ENCODE measurements at regions not wholly inside any gene's neighbourhood (a gene's known extent, or its start where the extent isn't known, plus 50 kb on each side); places are given as distances from the start of the nearest gene placed in this dataset.
"Not testable (repeated sequence)": the region's sequence is repeated elsewhere in the genome, so short reads cannot be mapped to it uniquely, and the experiment has no call there.

DNA sequence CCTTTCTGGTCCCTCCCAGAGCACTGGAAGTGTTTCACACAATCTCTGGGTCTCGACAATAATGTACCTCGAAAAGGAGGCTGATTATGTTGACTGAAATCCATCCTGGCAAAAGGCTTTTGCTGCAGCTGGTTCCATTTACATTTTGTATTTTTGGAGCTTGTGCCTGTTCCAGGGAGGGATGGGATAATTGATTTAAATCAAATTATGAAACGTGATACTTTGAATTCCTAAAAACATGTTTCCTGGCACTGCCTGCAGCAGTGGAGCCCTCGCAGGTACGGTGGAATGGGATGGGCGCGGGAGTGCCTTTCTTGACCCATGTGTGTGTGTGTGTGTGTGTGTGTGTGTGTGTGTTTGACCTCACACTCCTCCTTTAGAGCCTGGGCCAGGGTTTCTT, 455.5 kb upstream of the MEIS1 start:
- no peak overlapping the region for H3K27ac ChIP-seq (ENCODE audit: low read depth in 2 of 2, low read length in 1 of 2)
- no peak overlapping the region for H3K4me3 ChIP-seq (ENCODE audit: low read depth in 1 of 2, low read length in 2 of 2)
- H3K27me3 ChIP-seq (ENCODE audit: control insufficient read depth in 1 of 2, insufficient read depth in 2 of 2, low read length in 2 of 2) = no peaks in the 10 kb centered on the region
- 73 to 85% methylated on average over 7 of the region's 7 CpGs for WGBS, 2 donors
- no peaks in the 10 kb centered on the region for H3K36me3 ChIP-seq (ENCODE audit: control insufficient read depth in 2 of 2, insufficient read depth in 2 of 2, low read length in 1 of 2)
- no peaks in the 10 kb centered on the region for H3K4me1 ChIP-seq (ENCODE audit: control insufficient read depth in 2 of 2, insufficient read depth in 2 of 2, low read length in 1 of 2)
- peaks cover 0 to 2% of the 10 kb centered on the region in 2 donors for H3K9me3 ChIP-seq (ENCODE audit: control insufficient read depth in 2 of 2, insufficient read depth in 1 of 2, low read depth in 1 of 2, low read length in 1 of 2)

DNA sequence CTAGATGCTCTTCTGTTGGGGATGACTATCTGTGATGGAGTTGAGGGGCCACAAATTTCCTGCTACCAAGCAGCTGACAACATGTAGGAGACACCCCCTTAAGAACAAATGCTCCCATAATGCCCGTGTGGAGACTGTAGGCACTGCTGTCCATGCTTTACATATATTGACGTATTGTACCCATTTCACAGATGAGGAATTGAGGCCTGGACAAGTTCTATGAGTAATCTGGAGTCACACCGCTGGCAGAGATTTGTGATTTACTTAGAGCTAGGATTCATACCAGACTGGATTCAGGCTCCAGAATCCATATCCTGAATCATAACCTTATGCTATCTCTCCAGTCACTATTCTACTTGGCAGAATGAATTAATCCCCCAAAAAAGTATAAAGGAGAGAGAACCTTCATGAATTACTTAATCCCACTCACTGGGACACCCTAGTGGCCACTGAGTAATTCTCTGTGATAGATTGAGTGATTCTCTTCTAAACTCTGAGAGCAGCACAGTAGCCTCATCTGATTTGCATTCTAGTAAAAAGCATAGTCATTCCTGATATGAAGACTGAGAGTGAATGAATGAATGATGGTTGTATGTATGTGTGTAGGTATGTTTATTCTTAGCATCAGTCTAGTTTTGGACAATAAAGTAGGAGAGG, 460.7 kb upstream of the MEIS1 start:
- H3K27ac ChIP-seq (ENCODE audit: low read depth in 2 of 2, low read length in 1 of 2) = no peak overlapping the region
- no peaks in the 10 kb centered on the region for H3K36me3 ChIP-seq (ENCODE audit: control insufficient read depth in 2 of 2, insufficient read depth in 2 of 2, low read length in 1 of 2)
- H3K4me1 ChIP-seq (ENCODE audit: control insufficient read depth in 2 of 2, insufficient read depth in 2 of 2, low read length in 1 of 2) = no peaks in the 10 kb centered on the region
- H3K9me3 ChIP-seq (ENCODE audit: control insufficient read depth in 2 of 2, insufficient read depth in 1 of 2, low read depth in 1 of 2, low read length in 1 of 2) = no peaks in the 10 kb centered on the region
- 88 to 96% methylated on average over 3 of the region's 3 CpGs for WGBS, 2 donors
- no peaks in the 10 kb centered on the region for H3K27me3 ChIP-seq (ENCODE audit: control insufficient read depth in 1 of 2, insufficient read depth in 2 of 2, low read length in 2 of 2)
- no peak overlapping the region for H3K4me3 ChIP-seq (ENCODE audit: low read depth in 1 of 2, low read length in 2 of 2)

DNA sequence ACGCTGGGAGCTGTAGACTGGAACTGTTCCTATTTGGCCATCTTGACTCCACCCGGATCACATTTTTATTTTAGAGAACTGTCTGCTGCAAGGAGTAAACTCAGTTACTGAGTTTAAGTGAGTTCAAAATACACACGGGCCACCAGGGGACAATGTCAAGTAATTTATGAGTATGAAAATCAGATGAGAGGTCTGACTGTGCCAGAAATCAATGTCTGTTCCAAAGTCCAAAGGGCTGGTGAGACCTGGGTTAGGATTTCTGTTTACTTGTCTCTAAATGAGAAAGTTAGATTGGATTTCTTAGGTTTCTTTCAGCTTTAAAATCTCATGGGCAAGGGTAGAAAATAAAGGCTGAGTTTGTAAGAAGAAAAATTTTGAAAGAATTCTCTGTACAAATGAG, 465.8 kb upstream of the MEIS1 start:
- Histone ChIP-seq H3K4me1 (ENCODE audit: control insufficient read depth in 2 of 2, insufficient read depth in 2 of 2, low read length in 1 of 2) (no peaks in the 10 kb centered on the region), H3K27me3 (ENCODE audit: control insufficient read depth in 1 of 2, insufficient read depth in 2 of 2, low read length in 2 of 2) (no peaks in the 10 kb centered on the region), H3K27ac (ENCODE audit: low read depth in 2 of 2, low read length in 1 of 2) (no peak overlapping the region), H3K36me3 (ENCODE audit: control insufficient read depth in 2 of 2, insufficient read depth in 2 of 2, low read length in 1 of 2) (no peaks in the 10 kb centered on the region), H3K4me3 (ENCODE audit: low read depth in 1 of 2, low read length in 2 of 2) (no peak overlapping the region), H3K9me3 (ENCODE audit: control insufficient read depth in 2 of 2, insufficient read depth in 1 of 2, low read depth in 1 of 2, low read length in 1 of 2) (no peaks in the 10 kb centered on the region)
- WGBS, 2 donors = 60 to 82% methylated on average over 3 of the region's 3 CpGs

DNA sequence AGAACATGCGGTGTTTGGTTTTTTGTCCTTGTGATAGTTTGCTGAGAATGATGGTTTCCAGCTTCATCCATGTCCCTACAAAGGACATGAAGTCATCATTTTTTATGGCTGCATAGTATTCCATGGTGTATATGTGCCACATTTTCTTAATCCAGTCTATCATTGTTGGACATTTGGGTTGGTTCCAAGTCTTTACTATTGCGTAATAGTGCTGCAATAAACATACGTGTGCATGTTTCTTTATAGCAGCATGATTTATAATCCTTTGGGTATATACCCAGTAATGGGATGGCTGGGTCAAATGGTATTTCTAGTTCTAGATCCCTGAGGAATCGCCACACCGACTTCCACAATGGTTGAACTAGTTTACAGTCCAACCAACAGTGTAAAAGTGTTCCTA, 471.6 kb upstream of the MEIS1 start:
- 87% methylated on average over 2 of the region's 5 CpGs; no CpG with 5 or more reads in 1 of the 2 donors for WGBS, 2 donors

DNA sequence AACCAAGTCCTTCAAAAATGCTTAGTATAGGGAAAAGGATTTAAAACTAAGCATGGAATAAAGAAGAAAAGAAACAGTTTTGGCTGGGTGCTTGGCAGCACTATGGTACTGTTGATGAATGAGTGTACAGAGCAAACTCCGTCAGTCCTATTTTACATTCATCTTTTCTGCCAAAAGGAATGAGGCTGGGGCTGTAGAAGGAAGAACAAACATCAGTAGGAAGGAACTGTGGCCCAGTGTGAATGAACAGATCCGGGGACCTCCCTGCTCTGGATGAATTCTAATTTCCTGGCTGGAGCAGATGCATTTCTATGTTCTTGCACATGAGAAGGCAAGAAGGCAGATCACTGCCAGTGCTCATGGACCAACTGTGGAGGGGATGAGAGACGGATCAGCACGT, 474.0 kb upstream of the MEIS1 start:
- Histone ChIP-seq H3K36me3 (ENCODE audit: control insufficient read depth in 2 of 2, insufficient read depth in 2 of 2, low read length in 1 of 2) (no peaks in the 10 kb centered on the region), H3K9me3 (ENCODE audit: control insufficient read depth in 2 of 2, insufficient read depth in 1 of 2, low read depth in 1 of 2, low read length in 1 of 2) (no peaks in the 10 kb centered on the region)
- WGBS, 2 donors = 44 to 46% methylated on average over 4 of the region's 4 CpGs

More for the DNA sequence above, 471.6 kb upstream of the MEIS1 start:
- not testable (repeated sequence) for H3K27ac ChIP-seq (ENCODE audit: low read depth in 2 of 2, low read length in 1 of 2); H3K9me3 ChIP-seq (ENCODE audit: control insufficient read depth in 2 of 2, insufficient read depth in 1 of 2, low read depth in 1 of 2, low read length in 1 of 2); H3K27me3 ChIP-seq (ENCODE audit: control insufficient read depth in 1 of 2, insufficient read depth in 2 of 2, low read length in 2 of 2); H3K4me3 ChIP-seq (ENCODE audit: low read depth in 1 of 2, low read length in 2 of 2); H3K4me1 ChIP-seq (ENCODE audit: control insufficient read depth in 2 of 2, insufficient read depth in 2 of 2, low read length in 1 of 2); H3K36me3 ChIP-seq (ENCODE audit: control insufficient read depth in 2 of 2, insufficient read depth in 2 of 2, low read length in 1 of 2)

DNA sequence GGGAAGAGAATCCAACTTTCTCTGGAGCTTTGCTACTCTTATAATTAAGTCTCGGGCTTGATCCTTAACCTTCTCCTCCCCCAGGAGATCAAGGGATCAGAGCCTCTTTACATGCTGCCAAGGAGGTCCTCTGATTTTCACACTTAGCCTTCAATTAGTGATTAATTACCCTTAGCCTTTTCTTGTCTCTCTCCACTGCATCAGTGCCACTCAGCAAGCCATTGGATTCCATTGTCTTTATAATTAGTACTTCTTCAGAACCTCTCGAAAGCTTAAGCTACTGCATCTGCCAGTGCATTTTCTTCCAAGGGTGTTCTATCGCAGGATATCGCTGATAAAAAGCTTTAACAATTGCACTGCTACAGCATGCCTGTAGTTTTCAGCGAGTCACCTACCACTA, 477.0 kb upstream of the MEIS1 start:
- no peak overlapping the region for H3K27ac ChIP-seq (ENCODE audit: low read depth in 2 of 2, low read length in 1 of 2)
- no peak overlapping the region for H3K4me3 ChIP-seq (ENCODE audit: low read depth in 1 of 2, low read length in 2 of 2)
- 76 to 79% methylated on average over 5 of the region's 5 CpGs for WGBS, 2 donors
- no peaks in the 10 kb centered on the region for H3K36me3 ChIP-seq (ENCODE audit: control insufficient read depth in 2 of 2, insufficient read depth in 2 of 2, low read length in 1 of 2)
- H3K4me1 ChIP-seq (ENCODE audit: control insufficient read depth in 2 of 2, insufficient read depth in 2 of 2, low read length in 1 of 2) = peaks cover 0 to 3% of the 10 kb centered on the region in 2 donors
- H3K27me3 ChIP-seq (ENCODE audit: control insufficient read depth in 1 of 2, insufficient read depth in 2 of 2, low read length in 2 of 2) = no peaks in the 10 kb centered on the region
- no peaks in the 10 kb centered on the region for H3K9me3 ChIP-seq (ENCODE audit: control insufficient read depth in 2 of 2, insufficient read depth in 1 of 2, low read depth in 1 of 2, low read length in 1 of 2)

More for the DNA sequence above, 474.0 kb upstream of the MEIS1 start:
- Histone ChIP-seq H3K4me3 (ENCODE audit: low read depth in 1 of 2, low read length in 2 of 2) (no peak overlapping the region), H3K27ac (ENCODE audit: low read depth in 2 of 2, low read length in 1 of 2) (no peak overlapping the region), H3K4me1 (ENCODE audit: control insufficient read depth in 2 of 2, insufficient read depth in 2 of 2, low read length in 1 of 2) (peaks cover 0 to 3% of the 10 kb centered on the region in 2 donors), H3K27me3 (ENCODE audit: control insufficient read depth in 1 of 2, insufficient read depth in 2 of 2, low read length in 2 of 2) (no peaks in the 10 kb centered on the region)

DNA sequence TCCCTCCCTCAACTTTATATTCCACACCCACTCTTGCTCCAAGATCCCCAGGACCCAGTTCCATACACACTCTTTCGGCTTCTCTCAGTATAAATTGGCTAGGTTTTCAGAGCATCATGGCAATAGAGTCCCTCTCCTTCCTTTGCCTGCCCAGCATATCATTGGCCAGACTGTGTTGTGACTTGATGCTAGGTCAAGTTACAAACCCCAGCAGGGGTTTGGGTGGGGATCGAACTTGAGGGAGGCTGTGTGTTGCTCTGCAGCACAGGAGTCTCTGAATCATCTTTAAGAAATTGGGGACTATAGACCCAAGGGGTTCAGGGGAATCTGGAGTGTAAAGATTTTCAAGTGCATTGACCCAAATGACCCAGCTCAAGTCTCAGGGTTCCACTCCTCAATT, 477.5 kb upstream of the MEIS1 start:
- Histone ChIP-seq H3K36me3 (ENCODE audit: control insufficient read depth in 2 of 2, insufficient read depth in 2 of 2, low read length in 1 of 2) (no peaks in the 10 kb centered on the region), H3K27ac (ENCODE audit: low read depth in 2 of 2, low read length in 1 of 2) (no peak overlapping the region), H3K4me1 (ENCODE audit: control insufficient read depth in 2 of 2, insufficient read depth in 2 of 2, low read length in 1 of 2) (peaks cover 0 to 3% of the 10 kb centered on the region in 2 donors), H3K9me3 (ENCODE audit: control insufficient read depth in 2 of 2, insufficient read depth in 1 of 2, low read depth in 1 of 2, low read length in 1 of 2) (no peaks in the 10 kb centered on the region), H3K27me3 (ENCODE audit: control insufficient read depth in 1 of 2, insufficient read depth in 2 of 2, low read length in 2 of 2) (no peaks in the 10 kb centered on the region), H3K4me3 (ENCODE audit: low read depth in 1 of 2, low read length in 2 of 2) (no peak overlapping the region)
- 87 to 88% methylated on average over 2 of the region's 2 CpGs for whole genome bisulfite sequencing, 2 donors

DNA sequence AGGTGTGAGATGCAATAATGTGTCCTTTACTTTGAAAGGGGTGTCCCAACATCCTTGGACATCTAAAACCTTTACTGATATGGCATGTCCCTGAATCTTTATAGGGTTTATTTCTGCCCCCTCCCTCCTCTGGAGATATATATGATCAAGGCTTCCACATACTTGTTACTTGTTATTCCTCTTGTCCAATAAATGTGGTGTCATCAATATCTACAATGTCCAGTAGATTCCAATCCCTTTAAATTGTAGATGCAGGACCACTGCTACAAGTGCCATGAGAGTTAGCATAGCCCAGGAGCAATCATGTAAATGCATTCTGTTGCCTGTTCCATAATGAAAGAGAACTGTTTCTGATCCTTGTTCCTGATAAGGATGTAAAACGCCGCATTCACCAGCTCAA, 479.7 kb upstream of the MEIS1 start:
- Histone ChIP-seq H3K27ac (ENCODE audit: low read depth in 2 of 2, low read length in 1 of 2) (no peak overlapping the region), H3K9me3 (ENCODE audit: control insufficient read depth in 2 of 2, insufficient read depth in 1 of 2, low read depth in 1 of 2, low read length in 1 of 2) (no peaks in the 10 kb centered on the region), H3K36me3 (ENCODE audit: control insufficient read depth in 2 of 2, insufficient read depth in 2 of 2, low read length in 1 of 2) (no peaks in the 10 kb centered on the region), H3K4me3 (ENCODE audit: low read depth in 1 of 2, low read length in 2 of 2) (no peak overlapping the region), H3K27me3 (ENCODE audit: control insufficient read depth in 1 of 2, insufficient read depth in 2 of 2, low read length in 2 of 2) (no peaks in the 10 kb centered on the region), H3K4me1 (ENCODE audit: control insufficient read depth in 2 of 2, insufficient read depth in 2 of 2, low read length in 1 of 2) (no peaks in the 10 kb centered on the region)
- 97 to 98% methylated on average over 2 of the region's 2 CpGs for WGBS, 2 donors

DNA sequence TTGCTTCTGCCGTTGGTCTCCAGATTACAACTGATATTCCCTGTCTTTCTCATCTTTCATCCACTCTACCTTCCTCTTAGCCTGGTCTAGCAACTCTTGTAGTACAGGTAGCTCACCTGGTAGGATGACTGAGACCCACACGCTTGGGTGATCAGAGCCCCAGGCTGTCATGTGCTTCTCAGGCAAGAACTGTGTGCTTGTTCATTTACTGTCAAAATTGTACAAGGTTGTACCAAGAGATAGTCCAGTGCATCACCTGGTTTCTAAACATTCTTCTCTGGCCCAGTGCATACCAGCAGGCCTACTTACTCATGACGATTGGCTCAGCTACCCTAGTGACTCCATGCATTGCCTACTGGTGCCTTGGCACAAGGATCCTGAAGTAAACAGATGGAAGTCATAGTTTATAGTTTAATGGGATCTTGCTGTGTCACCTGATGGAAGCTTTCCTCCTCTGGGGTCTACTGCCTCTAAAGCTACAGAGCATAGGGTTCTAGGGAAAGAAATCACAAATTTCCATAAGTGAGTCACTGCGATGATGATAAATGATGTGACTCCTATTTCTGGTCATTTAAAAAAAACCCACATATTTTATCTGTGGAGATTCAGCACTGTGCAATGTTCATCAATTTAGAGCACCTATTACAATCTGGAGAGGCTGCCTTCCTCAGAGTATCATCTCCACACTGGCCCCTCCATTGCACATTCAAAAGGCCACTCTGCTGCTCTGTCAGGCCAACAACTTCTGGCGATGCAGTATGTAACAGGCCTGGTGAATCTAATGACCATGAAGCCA, 481.8 kb upstream of the MEIS1 start:
- no peaks in the 10 kb centered on the region for H3K36me3 ChIP-seq (ENCODE audit: control insufficient read depth in 2 of 2, insufficient read depth in 2 of 2, low read length in 1 of 2)
- no peaks in the 10 kb centered on the region for H3K9me3 ChIP-seq (ENCODE audit: control insufficient read depth in 2 of 2, insufficient read depth in 1 of 2, low read depth in 1 of 2, low read length in 1 of 2)
- no peaks in the 10 kb centered on the region for H3K27me3 ChIP-seq (ENCODE audit: control insufficient read depth in 1 of 2, insufficient read depth in 2 of 2, low read length in 2 of 2)
- 85 to 89% methylated on average over 5 of the region's 5 CpGs for WGBS, 2 donors
- H3K4me1 ChIP-seq (ENCODE audit: control insufficient read depth in 2 of 2, insufficient read depth in 2 of 2, low read length in 1 of 2) = no peaks in the 10 kb centered on the region
- H3K4me3 ChIP-seq (ENCODE audit: low read depth in 1 of 2, low read length in 2 of 2) = no peak overlapping the region
- no peak overlapping the region for H3K27ac ChIP-seq (ENCODE audit: low read depth in 2 of 2, low read length in 1 of 2)

DNA sequence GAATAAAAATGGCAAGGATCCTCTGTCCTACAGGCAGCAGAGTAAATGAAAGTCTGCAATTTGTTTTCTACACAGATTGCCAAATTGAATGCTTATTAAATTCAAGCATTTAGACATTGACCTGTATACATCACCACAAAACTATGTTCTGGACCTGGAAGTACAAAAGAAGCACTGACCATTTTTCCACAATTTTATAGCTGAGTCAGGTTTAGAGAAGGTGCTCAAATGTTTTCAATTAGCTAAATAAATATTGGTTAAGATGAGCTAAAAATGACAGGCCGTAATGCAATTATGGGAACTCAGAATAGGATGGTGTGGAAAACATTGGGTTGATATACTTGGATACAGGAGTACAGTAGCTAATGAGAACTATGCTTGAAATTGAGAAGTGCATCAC, 490.7 kb upstream of the MEIS1 start:
- no peaks in the 10 kb centered on the region for H3K4me1 ChIP-seq (ENCODE audit: control insufficient read depth in 2 of 2, insufficient read depth in 2 of 2, low read length in 1 of 2)
- no peaks in the 10 kb centered on the region for H3K36me3 ChIP-seq (ENCODE audit: control insufficient read depth in 2 of 2, insufficient read depth in 2 of 2, low read length in 1 of 2)
- no peaks in the 10 kb centered on the region for H3K27me3 ChIP-seq (ENCODE audit: control insufficient read depth in 1 of 2, insufficient read depth in 2 of 2, low read length in 2 of 2)
- no peak overlapping the region for H3K4me3 ChIP-seq (ENCODE audit: low read depth in 1 of 2, low read length in 2 of 2)
- no peaks in the 10 kb centered on the region for H3K9me3 ChIP-seq (ENCODE audit: control insufficient read depth in 2 of 2, insufficient read depth in 1 of 2, low read depth in 1 of 2, low read length in 1 of 2)
- no peak overlapping the region for H3K27ac ChIP-seq (ENCODE audit: low read depth in 2 of 2, low read length in 1 of 2)
- WGBS, 2 donors = 92 to 94% methylated on average over 1 of the region's 1 CpG
